ACC112 (cell line): ENCODE measurements at regions not wholly inside any gene's neighbourhood (a gene's known extent, or its start where the extent isn't known, plus 50 kb on each side); places are given as distances from the start of the nearest gene placed in this dataset.
"Not testable (repeated sequence)": the region's sequence is repeated elsewhere in the genome, so short reads cannot be mapped to it uniquely, and the experiment has no call there.

Experiments
- H2AFZ ChIP-seq: fragments of 200-600 bp; sonication (generic); one replicate; pipeline ENCODE4 v1.6.0; 2017; ENCODE audit warnings: antibody characterized with exemption, low read length; ENCODE audit not compliant: unreplicated experiment
- H3K27ac ChIP-seq: fragments of 200-600 bp; sonication (generic); 2 replicates; pipeline ENCODE4 v1.5.1; 2014; ENCODE audit warnings: low read depth, mild to moderate bottlenecking, antibody characterized with exemption, low read length, moderate library complexity
- H3K27me3 ChIP-seq: fragments of 200-600 bp; sonication (generic); 2 replicates; pipeline ENCODE4 v1.6.1; 2014; ENCODE audit warnings: mild to moderate bottlenecking, antibody characterized with exemption, low read length, moderate library complexity, mixed read lengths; ENCODE audit not compliant: insufficient read depth
- H3K36me3 ChIP-seq: fragments of 200-600 bp; sonication (generic); 2 replicates; pipeline ENCODE4 v1.6.1; 2016; ENCODE audit warnings: mild to moderate bottlenecking, antibody characterized with exemption, low read length, moderate library complexity, mixed read lengths; ENCODE audit not compliant: insufficient read depth
- H3K4me1 ChIP-seq: fragments of 200-600 bp; sonication (generic); one replicate; pipeline ENCODE4 v1.6.1; 2016; ENCODE audit warnings: low read length, mixed read lengths; ENCODE audit not compliant: insufficient read depth, unreplicated experiment, control insufficient read depth
- H3K4me3 ChIP-seq: fragments of 200-600 bp; sonication (generic); 2 replicates; pipeline ENCODE4 v1.5.1; 2014; ENCODE audit warnings: mild to moderate bottlenecking, low read depth, low read length
- H3K79me2 ChIP-seq: fragments of 200-600 bp; sonication (generic); one replicate; pipeline ENCODE4 v1.6.0; 2016; ENCODE audit warnings: low read length; ENCODE audit not compliant: control insufficient read depth, unreplicated experiment, insufficient read depth

- not testable (repeated sequence) for H2AFZ ChIP-seq, H3K4me3 ChIP-seq, H3K79me2 ChIP-seq, H3K27me3 ChIP-seq, H3K36me3 ChIP-seq, H3K27ac ChIP-seq, H3K4me1 ChIP-seq
Measured at GRCh38 chr19:14255902-14256649, 50.1 kb upstream of the ADGRL1 start.
